ENCODE measurements at regions not wholly inside any gene's neighbourhood (a gene's known extent, or its start where the extent isn't known, plus 50 kb on each side); places are given as distances from the start of the nearest gene placed in this dataset.
A peak's percentile ranks its signal among the peaks of the same experiment; 100 is the strongest.

GRCh38 chr2:2567776-2568175 lies 236.7 kb upstream of the MYT1L start:
- TF ChIP-seq CTCF (IDR thresholded peaks at IDR 0.05; ENCODE audit: low read depth, low read length): no peak
- Histone ChIP-seq H3K27me3 (no peaks in the 10 kb centered on the region), H3K4me3 (ENCODE audit: low read depth, low read length) (no peak overlapping the region), H3K36me3 (no peaks in the 10 kb centered on the region), H3K4me1 (peaks cover 8% of the 10 kb centered on the region), H3K9me3 (no peaks in the 10 kb centered on the region)
- no peak for DNase-seq

- H3K4me3 ChIP-seq (ENCODE audit: low read depth, low read length): no peak overlapping the region
Observed at GRCh38 chr2:2566396-2567323, 235.6 kb upstream of the MYT1L start.

GRCh38 chr2:2565671-2566070 lies 234.6 kb upstream of the MYT1L start:
- no peaks in the 10 kb centered on the region for H3K36me3 ChIP-seq
- H3K9me3 ChIP-seq: no peaks in the 10 kb centered on the region
- DNase-seq: no peak
- no peak overlapping the region for H3K4me3 ChIP-seq (ENCODE audit: low read depth, low read length)
- H3K4me1 ChIP-seq: peaks cover 8% of the 10 kb centered on the region
- TF ChIP-seq CTCF (IDR thresholded peaks at IDR 0.05; ENCODE audit: low read depth, low read length): no peak
- H3K27me3 ChIP-seq: no peaks in the 10 kb centered on the region

More at GRCh38 chr2:2566396-2567323, 235.6 kb upstream of the MYT1L start:
- H3K9me3 ChIP-seq: no peaks in the 10 kb centered on the region
- no peaks in the 10 kb centered on the region for H3K36me3 ChIP-seq
- no peak for DNase-seq
- no peak for TF ChIP-seq CTCF (IDR thresholded peaks at IDR 0.05; ENCODE audit: low read depth, low read length)
- no peaks in the 10 kb centered on the region for H3K27me3 ChIP-seq
- H3K4me1 ChIP-seq: peaks cover 8% of the 10 kb centered on the region

- peak; percentile 53 for DNase-seq
- peak overlapping the region; percentile 21; the same call in 1 of the 2 replicates for H3K4me3 ChIP-seq (ENCODE audit: low read depth, low read length)
- no peak for TF ChIP-seq CTCF (IDR thresholded peaks at IDR 0.05; ENCODE audit: low read depth, low read length)
Observed at GRCh38 chr2:2564300-2565078, 233.4 kb upstream of the MYT1L start.

GRCh38 chr2:2563309-2563860 lies 232.3 kb upstream of the MYT1L start:
- no peaks in the 10 kb centered on the region for H3K27me3 ChIP-seq

More at GRCh38 chr2:2564300-2565078, 233.4 kb upstream of the MYT1L start:
- Histone ChIP-seq H3K9me3 (no peaks in the 10 kb centered on the region), H3K36me3 (no peaks in the 10 kb centered on the region), H3K27me3 (no peaks in the 10 kb centered on the region), H3K4me1 (peaks cover 8% of the 10 kb centered on the region)

More at GRCh38 chr2:2563309-2563860, 232.3 kb upstream of the MYT1L start:
- Histone ChIP-seq H3K4me1 (peaks cover 8% of the 10 kb centered on the region), H3K9me3 (no peaks in the 10 kb centered on the region), H3K36me3 (no peaks in the 10 kb centered on the region), H3K4me3 (ENCODE audit: low read depth, low read length) (no peak overlapping the region)
- no peak for DNase-seq
- TF ChIP-seq CTCF (IDR thresholded peaks at IDR 0.05; ENCODE audit: low read depth, low read length): no peak

Measured in BE2C (cell line).